GF-D8 (cell line): ENCODE measurements at regions not wholly inside any gene's neighbourhood (a gene's known extent, or its start where the extent isn't known, plus 50 kb on each side); places are given as distances from the start of the nearest gene placed in this dataset.
"Not testable (repeated sequence)": the region's sequence is repeated elsewhere in the genome, so short reads cannot be mapped to it uniquely, and the experiment has no call there.

Experiments
- DNase-seq: peaks from one replicate; lab custom pipeline; 2025; lab: John Stamatoyannopoulos, UW

DNA sequence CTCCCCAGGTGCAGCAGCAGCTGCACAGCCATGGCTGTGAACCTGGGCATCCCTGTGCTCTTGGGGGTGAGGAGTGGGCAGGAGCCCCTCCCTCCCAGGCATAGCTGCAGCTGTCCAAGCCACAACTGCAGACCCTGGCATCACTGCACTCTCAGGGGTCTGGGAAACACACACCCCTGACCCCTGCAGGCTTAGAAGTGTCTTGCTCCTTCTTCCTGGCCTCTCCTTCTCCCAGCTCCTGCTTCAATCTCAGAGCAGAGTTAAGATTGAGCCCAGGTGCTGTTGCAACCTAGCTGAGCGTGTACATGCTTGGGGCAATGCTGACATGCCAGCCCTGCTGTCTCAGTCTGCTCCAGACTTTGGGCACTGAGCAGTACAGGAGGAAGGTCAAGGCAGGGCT lies 833.6 kb downstream of the FLRT2 start:
- DNase-seq, result no peak

DNA sequence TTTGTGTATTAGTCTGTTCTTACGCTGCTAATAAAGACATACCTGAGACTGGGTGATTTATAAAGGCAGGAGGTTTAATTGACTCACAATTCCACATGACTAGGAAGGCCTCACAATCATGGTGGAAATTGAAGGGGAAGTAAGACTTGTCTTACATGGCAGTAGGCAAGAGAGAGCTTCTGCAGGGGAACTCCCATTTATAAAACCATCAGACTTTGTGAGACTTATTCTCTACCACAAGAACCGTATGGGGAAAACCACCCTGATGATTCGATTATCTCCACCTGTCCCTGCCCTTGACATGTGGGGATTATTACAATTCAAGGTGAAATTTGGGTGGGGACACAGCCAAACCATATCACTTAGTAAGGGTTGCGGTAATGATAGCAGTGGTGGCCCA lies 833.1 kb downstream of the FLRT2 start:
- DNase-seq, result no peak

- no peak for DNase-seq
Measured at GRCh38 chr14:86357876-86358275, 827.9 kb downstream of the FLRT2 start.

DNA sequence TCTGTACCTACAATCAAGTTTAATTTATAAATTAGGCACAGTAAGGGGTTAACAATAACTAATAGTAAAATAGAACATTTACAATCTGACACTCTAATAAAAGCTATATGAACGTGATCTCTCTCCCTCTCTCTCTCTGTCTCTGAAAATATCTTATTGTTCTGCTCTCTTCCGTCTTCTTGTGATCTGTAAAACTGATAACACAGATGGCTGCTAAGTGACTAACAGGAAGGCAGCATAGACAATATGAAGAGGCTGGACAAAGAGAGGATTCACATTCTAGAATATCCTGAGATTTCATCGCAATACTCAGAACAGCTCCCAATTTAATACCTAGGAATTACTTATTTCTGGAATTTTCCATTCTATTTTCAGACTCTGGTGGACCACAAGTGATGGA lies 827.2 kb downstream of the FLRT2 start:
- DNase-seq, result no peak

DNA sequence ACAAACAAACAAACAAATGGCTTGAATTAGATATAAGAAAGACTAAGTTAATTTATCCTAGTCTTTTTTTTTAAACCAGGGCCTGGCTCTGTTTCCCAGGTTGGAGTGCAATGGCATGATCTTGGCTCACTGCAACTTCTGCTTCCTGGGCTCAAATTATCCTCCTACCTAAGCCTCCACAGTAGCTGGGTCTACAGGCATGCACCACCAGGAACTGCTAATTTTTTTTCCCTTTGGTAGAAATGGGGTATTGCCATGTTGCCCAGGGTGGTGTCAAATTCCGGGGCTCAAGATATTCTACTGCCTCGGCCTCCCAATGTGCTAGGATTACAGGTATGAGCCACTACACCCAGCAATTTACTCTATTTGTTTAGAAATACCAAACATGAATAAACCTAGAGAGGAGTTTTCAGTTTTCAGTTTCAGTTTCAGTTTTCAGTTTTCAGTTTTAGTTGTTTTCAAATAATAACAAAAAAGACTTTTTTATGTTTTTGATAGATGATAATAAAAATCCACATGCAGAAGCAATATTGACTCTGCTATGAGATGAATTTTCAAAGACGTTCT lies 817.0 kb downstream of the FLRT2 start:
- no peak for DNase-seq

DNA sequence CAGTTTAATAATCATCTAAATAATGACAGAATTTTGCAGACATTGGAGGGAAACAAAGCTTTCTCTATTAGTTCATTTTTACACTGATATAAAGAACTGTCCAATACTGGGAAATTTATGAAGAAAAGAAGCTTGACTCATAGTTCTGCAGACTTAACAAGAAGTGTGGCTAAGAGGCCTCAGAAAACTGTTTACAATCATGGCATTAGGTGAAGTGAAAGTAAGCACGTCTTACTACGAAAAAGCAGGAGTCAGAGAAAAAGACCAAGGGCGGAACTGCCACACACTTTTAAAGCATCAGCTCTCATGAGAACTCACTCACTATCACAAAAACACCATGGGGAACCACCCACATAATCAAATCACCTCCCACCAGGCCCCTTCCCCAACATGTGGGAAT lies 804.4 kb downstream of the FLRT2 start:
- no peak for DNase-seq

- DNase-seq, result no peak
Measured at GRCh38 chr14:86333493-86333892, 803.5 kb downstream of the FLRT2 start.

- DNase-seq, result no peak
Measured at GRCh38 chr14:86331341-86331740, 801.4 kb downstream of the FLRT2 start.

DNA sequence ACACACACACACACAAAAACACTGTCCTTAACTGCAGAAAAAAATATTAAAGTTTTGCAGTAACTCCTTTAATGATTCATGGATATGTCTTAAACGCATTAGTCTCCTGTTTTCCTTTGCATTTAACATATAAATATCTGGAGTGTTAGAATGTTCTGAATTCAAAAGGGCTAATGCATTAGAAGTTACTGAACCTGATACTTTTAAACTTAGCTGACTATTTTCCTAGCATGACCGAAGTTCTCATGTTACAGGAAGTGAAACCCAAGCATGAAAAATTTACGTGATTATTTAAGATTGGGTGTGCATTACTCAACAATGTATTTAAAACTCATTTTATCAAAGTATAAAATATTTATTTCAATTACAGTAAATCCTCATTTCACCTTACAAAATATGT lies 791.2 kb downstream of the FLRT2 start:
- DNase-seq, result no peak

DNA sequence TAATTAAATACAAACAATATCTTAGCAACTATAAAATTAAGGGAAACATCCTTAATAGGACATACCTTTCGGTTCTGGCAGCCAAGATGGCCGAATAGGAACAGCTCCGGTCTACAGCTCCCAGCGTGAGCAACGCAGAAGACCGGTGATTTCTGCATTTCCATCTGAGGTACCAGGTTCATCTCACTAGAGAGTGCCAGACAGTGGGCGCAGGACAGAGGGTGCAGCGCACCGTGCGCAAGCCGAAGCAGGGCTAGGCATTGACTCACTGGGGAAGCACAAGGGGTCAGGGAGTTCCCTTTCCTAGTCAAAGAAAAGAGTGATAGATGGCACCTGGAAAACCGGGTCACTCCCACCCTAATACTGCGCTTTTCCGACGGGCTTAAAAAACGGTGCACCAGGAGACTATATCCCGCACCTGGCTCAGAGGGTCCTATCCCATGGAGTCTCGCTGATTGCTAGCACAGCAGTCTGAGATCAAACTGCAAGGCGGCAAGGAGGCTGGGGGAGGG lies 782.3 kb downstream of the FLRT2 start:
- not testable (repeated sequence) for DNase-seq

- no peak for DNase-seq
Measured at GRCh38 chr14:86311151-86311550, 781.2 kb downstream of the FLRT2 start.

DNA sequence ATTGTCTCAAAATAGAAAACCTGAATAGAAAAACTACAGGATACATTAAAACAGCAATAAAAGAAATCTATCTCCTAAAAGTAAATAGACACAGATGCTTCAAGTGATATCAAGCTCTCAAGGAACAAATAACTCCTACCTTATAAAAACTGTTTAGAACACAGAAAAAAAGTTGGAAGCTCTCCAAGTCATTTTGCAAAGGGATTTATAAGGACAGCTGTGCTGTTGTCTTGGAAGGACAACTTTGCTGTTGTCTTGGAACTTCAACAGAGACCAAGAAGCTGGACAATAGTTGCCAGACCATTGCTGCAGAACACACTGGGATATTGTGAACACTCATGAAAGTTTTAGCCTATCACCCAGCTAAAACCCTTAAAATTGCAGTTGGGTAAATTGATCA lies 780.7 kb downstream of the FLRT2 start:
- no peak for DNase-seq

- no peak for DNase-seq
Measured at GRCh38 chr14:86310148-86310547, 780.2 kb downstream of the FLRT2 start.

DNA sequence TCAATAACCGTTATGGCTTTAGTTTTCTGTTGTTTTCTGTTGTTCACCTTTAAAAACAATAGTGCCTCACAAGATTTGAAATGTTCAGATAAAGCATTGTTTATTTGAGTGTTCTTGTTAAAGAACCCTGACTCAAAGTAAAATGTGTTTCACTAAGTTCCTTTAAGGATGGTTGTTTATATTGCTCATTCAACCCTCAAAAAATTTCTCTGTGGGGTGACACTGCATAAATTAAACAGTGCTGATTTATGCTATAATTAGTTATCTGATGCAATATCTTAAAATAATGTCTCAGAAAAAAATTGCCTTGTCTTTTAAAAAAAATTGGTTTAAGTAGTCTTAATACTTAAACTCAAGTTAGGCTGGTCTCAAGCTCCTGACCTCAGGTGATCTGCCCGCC lies 775.1 kb downstream of the FLRT2 start:
- no peak for DNase-seq

DNA sequence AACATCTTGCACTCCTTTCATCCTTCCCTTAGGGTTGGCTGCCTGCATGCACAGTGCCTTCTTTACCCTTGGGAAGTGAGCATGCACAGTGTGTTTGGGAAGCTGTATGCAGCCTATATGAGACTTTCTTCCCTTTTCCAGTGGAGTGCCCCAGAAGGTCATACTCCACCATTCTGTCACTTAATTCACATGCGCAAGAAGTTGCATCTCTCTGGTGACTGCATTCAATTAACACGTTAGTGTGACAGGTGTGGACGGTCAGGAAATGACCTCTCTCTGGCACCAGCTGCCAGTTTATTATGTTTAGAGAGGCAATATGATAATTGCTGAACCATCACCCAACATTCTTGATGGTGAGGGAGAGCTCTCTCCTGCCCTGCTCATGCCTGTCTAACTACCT lies 770.0 kb downstream of the FLRT2 start:
- DNase-seq, result no peak

DNA sequence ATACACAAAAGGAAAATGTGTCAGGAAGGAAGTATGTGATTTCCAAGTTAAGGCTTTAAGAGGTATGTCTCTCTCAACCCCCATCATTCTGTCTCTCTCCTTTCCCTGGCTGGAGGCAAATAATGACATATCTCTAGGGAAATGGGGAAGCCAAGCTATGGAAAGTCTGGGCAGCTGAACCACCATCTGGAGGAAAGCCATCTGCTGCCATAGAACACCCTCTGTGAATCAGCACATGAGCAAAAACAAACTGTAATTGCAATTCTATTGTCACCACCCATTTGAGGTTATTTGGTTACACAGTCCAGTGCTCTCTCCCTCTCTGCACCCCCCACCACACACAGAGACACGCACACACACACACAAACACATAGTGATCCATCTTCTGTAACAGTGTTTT lies 766.2 kb downstream of the FLRT2 start:
- DNase-seq, result no peak

- no peak for DNase-seq
Measured at GRCh38 chr14:86288336-86288735, 758.4 kb downstream of the FLRT2 start.

GRCh38 chr14:86279405-86279804 lies 749.5 kb downstream of the FLRT2 start:
- no peak for DNase-seq

DNA sequence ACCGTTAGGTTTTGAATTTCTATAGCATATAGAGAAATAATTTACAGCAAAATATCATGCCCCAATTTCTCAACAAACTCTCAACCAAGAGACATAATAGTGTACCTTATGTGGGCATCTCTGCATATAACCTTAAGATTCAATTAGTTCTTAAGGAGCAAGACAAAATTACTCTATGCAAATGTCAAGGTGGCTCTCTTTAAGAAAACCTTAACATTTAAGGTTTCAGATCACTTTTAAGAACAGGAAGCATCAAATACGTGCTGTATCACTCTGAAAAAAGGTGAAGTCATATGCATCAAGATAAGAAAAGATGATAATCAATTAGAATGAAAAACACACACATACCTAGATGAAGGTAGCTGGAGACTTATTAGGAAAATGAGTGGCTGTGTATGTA lies 728.0 kb downstream of the FLRT2 start:
- no peak for DNase-seq

- DNase-seq, result no peak
Measured at GRCh38 chr14:86243158-86243557, 713.2 kb downstream of the FLRT2 start.

DNA sequence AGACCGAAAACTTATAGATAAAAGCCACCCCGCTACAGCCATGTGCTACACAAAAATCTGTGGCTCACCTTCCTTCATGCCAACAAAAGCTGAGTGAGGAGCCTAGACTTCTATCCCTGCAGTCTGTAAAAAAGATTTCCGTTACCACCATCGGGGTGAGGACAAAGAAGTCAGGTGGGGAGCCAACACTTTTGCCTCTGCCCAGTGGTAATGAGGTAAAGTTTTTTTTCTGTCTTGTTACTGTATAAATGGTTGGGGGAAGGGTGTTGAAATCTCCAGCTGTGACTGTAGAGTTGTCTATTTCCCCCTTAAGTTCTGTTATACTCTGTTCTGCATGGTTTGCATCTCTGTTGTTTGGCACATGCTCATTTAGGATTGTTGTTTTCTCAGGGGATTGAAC lies 707.8 kb downstream of the FLRT2 start:
- no peak for DNase-seq

GRCh38 chr14:86221755-86222154 lies 691.8 kb downstream of the FLRT2 start:
- no peak for DNase-seq

DNA sequence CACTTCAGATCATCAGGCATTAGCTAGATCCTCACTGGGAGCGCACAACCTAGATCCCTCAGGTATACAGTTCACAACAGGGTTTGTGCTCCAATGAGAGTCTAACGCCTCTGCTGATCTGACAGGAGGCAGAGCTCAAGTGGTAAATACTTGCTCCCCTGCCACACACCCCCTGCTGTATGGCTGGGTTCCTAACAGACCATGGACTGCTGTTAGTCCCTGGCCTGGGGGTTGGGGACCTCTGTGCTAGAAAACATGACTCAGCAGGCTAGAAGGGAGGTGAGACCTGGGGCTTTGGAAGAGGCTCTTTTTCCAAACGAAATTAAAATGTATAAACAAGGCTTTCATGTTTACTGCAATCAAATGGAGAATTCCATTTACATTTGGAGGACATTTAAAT lies 691.1 kb downstream of the FLRT2 start:
- no peak for DNase-seq

GRCh38 chr14:86217523-86217922 lies 687.6 kb downstream of the FLRT2 start:
- DNase-seq, result no peak

DNA sequence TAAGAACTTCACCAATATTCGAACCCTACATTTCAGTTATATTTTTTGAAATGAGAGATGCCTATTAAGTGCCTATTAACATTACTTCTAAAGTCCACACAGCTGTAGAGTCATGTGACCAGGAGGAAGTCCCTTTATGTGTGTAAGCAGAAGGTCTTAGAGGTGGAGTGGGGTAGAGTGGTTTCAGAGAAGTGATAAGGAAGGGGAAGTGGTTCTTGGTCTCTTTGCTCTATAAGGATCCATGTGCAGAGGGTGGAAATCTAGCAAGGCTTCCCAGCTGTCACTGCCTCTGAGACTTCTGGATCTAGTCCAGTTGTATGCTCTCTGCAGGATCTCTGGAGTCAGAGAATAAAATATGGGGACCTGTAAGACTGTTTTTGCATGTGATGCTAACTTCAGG lies 673.9 kb downstream of the FLRT2 start:
- peak; percentile 42 for DNase-seq
